ENCODE measurements at regions not wholly inside any gene's neighbourhood (a gene's known extent, or its start where the extent isn't known, plus 50 kb on each side); places are given as distances from the start of the nearest gene placed in this dataset.
A peak's percentile ranks its signal among the peaks of the same experiment; 100 is the strongest.

DNA sequence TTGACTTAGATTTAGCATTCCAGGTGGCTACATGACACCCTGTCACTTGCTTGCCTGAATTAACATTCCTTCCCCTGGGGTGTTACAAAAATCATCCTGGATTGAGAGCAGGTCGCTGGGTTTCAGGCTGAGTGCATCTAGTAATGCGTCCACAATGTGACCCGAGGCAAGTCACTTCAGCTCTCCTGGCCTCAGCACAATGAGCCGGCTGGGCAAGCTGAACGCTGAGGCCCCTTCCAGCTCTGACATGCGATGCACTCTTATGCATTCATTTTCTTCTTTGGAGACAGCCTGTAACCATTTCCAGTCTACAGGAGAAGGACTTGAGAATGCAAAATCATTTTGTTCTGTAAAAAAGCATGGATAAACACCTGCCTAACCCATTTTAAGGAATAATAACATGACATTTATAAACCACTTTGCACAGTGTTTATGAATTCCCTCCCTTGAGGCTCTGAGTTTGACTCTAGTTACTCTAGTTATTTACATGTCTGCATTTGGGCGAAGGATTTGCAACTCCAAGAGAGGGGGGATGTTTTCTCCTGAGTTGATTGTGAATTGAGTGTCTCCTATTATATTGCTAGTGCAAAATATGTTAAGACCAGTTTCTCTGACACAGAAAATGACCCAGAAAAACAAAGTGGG is 63.0 kb upstream of the CPO start:
- Histone ChIP-seq H3K4me3 (no peak overlapping the region), H3K4me1 (peaks cover 0 to 3% of the 10 kb centered on the region in 2 donors), H3K27me3 (no peaks in the 10 kb centered on the region), H3K27ac (no peak overlapping the region), H3K36me3 (no peaks in the 10 kb centered on the region), H3K9me3 (no peaks in the 10 kb centered on the region)
- no peak for DNase-seq (ENCODE audit: low spot score)
- TF ChIP-seq, protein P1, sequence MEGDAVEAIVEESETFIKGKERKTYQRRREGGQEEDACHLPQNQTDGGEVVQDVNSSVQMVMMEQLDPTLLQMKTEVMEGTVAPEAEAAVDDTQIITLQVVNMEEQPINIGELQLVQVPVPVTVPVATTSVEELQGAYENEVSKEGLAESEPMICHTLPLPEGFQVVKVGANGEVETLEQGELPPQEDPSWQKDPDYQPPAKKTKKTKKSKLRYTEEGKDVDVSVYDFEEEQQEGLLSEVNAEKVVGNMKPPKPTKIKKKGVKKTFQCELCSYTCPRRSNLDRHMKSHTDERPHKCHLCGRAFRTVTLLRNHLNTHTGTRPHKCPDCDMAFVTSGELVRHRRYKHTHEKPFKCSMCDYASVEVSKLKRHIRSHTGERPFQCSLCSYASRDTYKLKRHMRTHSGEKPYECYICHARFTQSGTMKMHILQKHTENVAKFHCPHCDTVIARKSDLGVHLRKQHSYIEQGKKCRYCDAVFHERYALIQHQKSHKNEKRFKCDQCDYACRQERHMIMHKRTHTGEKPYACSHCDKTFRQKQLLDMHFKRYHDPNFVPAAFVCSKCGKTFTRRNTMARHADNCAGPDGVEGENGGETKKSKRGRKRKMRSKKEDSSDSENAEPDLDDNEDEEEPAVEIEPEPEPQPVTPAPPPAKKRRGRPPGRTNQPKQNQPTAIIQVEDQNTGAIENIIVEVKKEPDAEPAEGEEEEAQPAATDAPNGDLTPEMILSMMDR (IDR thresholded peaks at IDR 0.05), result no peak

DNA sequence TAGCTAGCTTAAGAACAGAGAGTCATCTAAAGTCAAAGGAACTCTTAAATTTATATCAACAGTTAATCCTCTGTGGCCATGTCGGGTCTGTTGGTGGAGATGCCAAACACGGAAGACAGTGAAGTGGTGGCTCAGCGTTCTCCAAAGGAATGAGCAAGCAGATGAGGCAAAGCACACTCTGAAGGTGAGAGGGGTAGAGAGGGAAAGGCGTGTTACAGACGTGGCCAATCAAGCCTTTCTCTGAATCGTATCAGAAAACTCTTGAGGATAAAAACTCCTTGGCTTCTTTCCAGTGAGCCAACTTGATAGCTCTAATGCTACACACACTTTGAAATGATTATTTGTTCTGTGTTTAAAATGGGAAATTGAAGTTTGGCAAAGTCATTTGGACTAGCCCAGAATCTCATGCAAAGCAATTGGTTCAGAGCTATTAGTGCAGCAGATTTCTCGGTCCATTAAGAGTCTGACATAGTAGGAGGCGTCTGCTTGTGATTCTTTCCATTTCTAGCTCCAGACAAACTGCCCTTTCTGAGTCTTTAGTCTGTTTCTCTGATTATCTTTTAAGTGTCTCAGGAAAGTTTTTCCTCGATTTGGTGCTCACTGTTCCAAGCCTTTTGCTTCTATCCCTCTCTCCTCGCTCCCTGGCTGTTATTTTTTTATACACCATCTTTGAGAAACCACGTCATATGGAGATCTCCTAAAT is 57.5 kb upstream of the CPO start:
- Histone ChIP-seq H3K4me1 (peaks cover 0 to 16% of the 10 kb centered on the region in 2 donors), H3K4me3 (peak overlapping the region in 1 of 2 donors; percentile 14), H3K9me3 (no peaks in the 10 kb centered on the region), H3K27me3 (no peaks in the 10 kb centered on the region), H3K36me3 (no peaks in the 10 kb centered on the region), H3K27ac (peak overlapping the region; percentile 26 to 31)
- no peak for DNase-seq (ENCODE audit: low spot score)
- TF ChIP-seq, protein P1 (IDR thresholded peaks at IDR 0.05), result no peak

DNA sequence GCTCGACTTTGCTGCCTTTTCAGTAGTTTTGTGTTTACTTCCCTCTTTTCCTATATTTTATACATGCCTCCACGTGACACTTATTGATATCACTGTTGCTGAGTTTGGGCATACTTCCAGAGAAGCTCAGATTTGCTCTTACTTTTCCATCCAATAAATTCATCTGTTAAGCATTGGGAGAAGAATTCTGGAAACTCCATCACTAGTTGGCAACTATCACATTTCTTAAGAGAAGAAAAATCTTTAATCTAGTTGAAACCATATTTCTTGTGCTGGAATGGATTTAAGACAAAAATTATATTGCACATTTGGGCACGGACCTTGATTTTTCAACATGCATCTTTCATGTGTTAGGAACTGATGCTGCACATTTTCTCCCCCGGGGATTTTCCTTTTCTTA is 52.6 kb upstream of the CPO start:
- Histone ChIP-seq H3K27ac (no peak overlapping the region), H3K4me3 (no peak overlapping the region), H3K4me1 (peaks cover 0 to 9% of the 10 kb centered on the region in 2 donors), H3K27me3 (no peaks in the 10 kb centered on the region), H3K9me3 (no peaks in the 10 kb centered on the region), H3K36me3 (no peaks in the 10 kb centered on the region)
- TF ChIP-seq, protein P1 (IDR thresholded peaks at IDR 0.05), result no peak
- no peak for DNase-seq (ENCODE audit: low spot score)

DNA sequence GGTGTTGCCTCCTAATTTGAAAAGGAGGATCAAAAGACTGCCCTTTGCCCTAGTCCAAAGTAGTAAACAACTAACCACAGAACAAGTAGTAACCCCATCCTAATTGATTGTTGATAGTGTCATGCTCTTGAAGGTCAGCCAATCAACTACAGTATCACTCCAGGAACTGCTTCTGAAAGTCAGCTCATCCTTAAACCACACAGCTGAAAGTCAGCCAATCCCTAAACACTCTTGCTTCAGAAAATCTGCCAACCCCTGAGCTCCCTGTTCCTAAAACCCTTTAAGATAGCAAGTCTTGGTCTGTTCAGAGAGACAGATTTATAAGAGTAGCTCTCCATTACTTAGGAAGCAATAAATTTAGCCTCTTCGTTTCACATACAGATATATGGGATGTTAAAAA is 51.6 kb upstream of the CPO start:
- TF ChIP-seq, protein P1 (IDR thresholded peaks at IDR 0.05), result no peak
- no peaks in the 10 kb centered on the region for H3K9me3 ChIP-seq
- H3K27ac ChIP-seq, result no peak overlapping the region
- DNase-seq (ENCODE audit: low spot score), result no peak
- no peaks in the 10 kb centered on the region for H3K27me3 ChIP-seq
- no peak overlapping the region for H3K4me3 ChIP-seq
- H3K36me3 ChIP-seq, result no peaks in the 10 kb centered on the region
- H3K4me1 ChIP-seq, result no peaks in the 10 kb centered on the region
